IMR-90 (cell line): ENCODE measurements at regions not wholly inside any gene's neighbourhood (a gene's known extent, or its start where the extent isn't known, plus 50 kb on each side); places are given as distances from the start of the nearest gene placed in this dataset.
A peak's percentile ranks its signal among the peaks of the same experiment; 100 is the strongest.

Experiments used
- ATAC-seq: fragments of 200-7000 bp; cut with Tn5 transposase; 2 replicates; pipeline ENCODE4 v1.9.1; 2020; ENCODE audit warnings: low read depth, mild to moderate bottlenecking, moderate library complexity
- BruUV-seq: library from RNA; stranded (reverse); fragments of 400-500 nt; replicated peaks from 2 replicates; lab custom pipeline; 2021; lab: Mats Ljungman, UMichigan
- CTCF ChIA-PET: fragments of 300-600 bp; formaldehyde crosslinking; extraction: SDS; loops from one replicate; lab custom pipeline; 2021; ENCODE audit warnings: antibody characterized with exemption; lab: Yijun Ruan, JAX
- POLR2A ChIA-PET: fragments of 300-600 bp; sonication (Branson Sonifier 250); formaldehyde crosslinking; loops from one replicate; lab custom pipeline; 2022; ENCODE audit warnings: antibody characterized with exemption; ENCODE audit not compliant: unreplicated experiment; lab: Charles Lee
- DNase-seq: peaks from one replicate; pipeline ENCODE4 v3.0.0; 2013
- H2AFZ ChIP-seq: replicated peaks from 2 replicates; pipeline ENCODE3; 2013; ENCODE audit warnings: low read length, mild to moderate bottlenecking; ENCODE audit not compliant: poor library complexity
- H2AK5ac ChIP-seq: 2 replicates; pipeline ENCODE4 v1.6.1; 2013; ENCODE audit warnings: low read depth, low read length, inconsistent platforms
- H2AK9ac ChIP-seq: replicated peaks from 2 replicates; pipeline ENCODE3; 2013; ENCODE audit warnings: mild to moderate bottlenecking, low read depth, low read length, moderate library complexity; ENCODE audit not compliant: poor library complexity
- H2BK120ac ChIP-seq: 2 replicates; pipeline ENCODE4 v1.6.1; 2013; ENCODE audit warnings: low read depth, low read length, inconsistent platforms
- H2BK15ac ChIP-seq: 3 replicates; pipeline ENCODE4 v1.6.1; 2013; ENCODE audit warnings: low read depth, low read length, inconsistent platforms
- H2BK20ac ChIP-seq: 2 replicates; pipeline ENCODE4 v1.6.1; 2013; ENCODE audit warnings: low read depth, mild to moderate bottlenecking, inconsistent platforms, low read length, moderate library complexity
- H2BK5ac ChIP-seq: 2 replicates; pipeline ENCODE4 v1.6.1; 2013; ENCODE audit warnings: mild to moderate bottlenecking, low read depth, low read length, inconsistent platforms; ENCODE audit not compliant: poor library complexity, severe bottlenecking
- H3K14ac ChIP-seq: replicated peaks from 2 replicates; pipeline ENCODE4 v1.6.1; 2013; ENCODE audit warnings: low read depth, low read length, inconsistent platforms
- H3K18ac ChIP-seq: 2 replicates; pipeline ENCODE4 v1.6.1; 2013; ENCODE audit warnings: low read depth, low read length, control low read depth
- H3K23ac ChIP-seq: 2 replicates; pipeline ENCODE4 v1.6.1; 2013; ENCODE audit warnings: low read depth, low read length, inconsistent platforms
- H3K27ac ChIP-seq: 2 replicates; pipeline ENCODE4 v1.5.1; 2013; ENCODE audit warnings: mild to moderate bottlenecking, control low read depth, low read length; ENCODE audit not compliant: insufficient read depth
- H3K27me3 ChIP-seq: 2 replicates; pipeline ENCODE4 v1.6.1; 2013; ENCODE audit warnings: low read length; ENCODE audit not compliant: control insufficient read depth, insufficient read depth
- H3K36me3 ChIP-seq: 2 replicates; pipeline ENCODE4 v1.6.1; 2013; ENCODE audit warnings: low read length, mixed read lengths; ENCODE audit not compliant: control insufficient read depth, insufficient read depth
- H3K4ac ChIP-seq: 2 replicates; pipeline ENCODE4 v1.6.1; 2013; ENCODE audit warnings: low read depth, low read length, inconsistent platforms
- H3K4me1 ChIP-seq: 2 replicates; pipeline ENCODE4 v1.6.1; 2013; ENCODE audit warnings: low read length, mixed read lengths; ENCODE audit not compliant: control insufficient read depth, insufficient read depth
- H3K4me2 ChIP-seq: 2 replicates; pipeline ENCODE4 v1.6.1; 2013; ENCODE audit warnings: low read depth, mild to moderate bottlenecking, control low read depth, low read length, moderate library complexity
- H3K4me3 ChIP-seq: 2 replicates; pipeline ENCODE4 v1.5.1; 2013; ENCODE audit warnings: low read depth, mild to moderate bottlenecking, control low read depth, low read length, moderate library complexity; ENCODE audit not compliant: insufficient read depth
- H3K56ac ChIP-seq: 2 replicates; pipeline ENCODE4 v1.6.1; 2013; ENCODE audit warnings: low read length, inconsistent platforms; ENCODE audit not compliant: insufficient read depth; ENCODE audit errors: extremely low read depth
- H3K79me1 ChIP-seq, 2 experiments: 2 replicates each; pipeline ENCODE4 v1.6.1; 2013; ENCODE audit warnings: low read length in 2 of 2, inconsistent platforms in 1 of 2, low read depth in 1 of 2
- H3K9ac ChIP-seq: 2 replicates; pipeline ENCODE4 v1.6.1; 2013; ENCODE audit warnings: low read depth, low read length, control low read depth
- H3K9me1 ChIP-seq: 2 replicates; pipeline ENCODE4 v1.6.1; 2013; ENCODE audit warnings: low read length, inconsistent platforms; ENCODE audit not compliant: insufficient read depth
- H3K9me3 ChIP-seq: 2 replicates; pipeline ENCODE4 v1.6.1; 2013; ENCODE audit warnings: low read length; ENCODE audit not compliant: control insufficient read depth, insufficient read depth
- H4K20me1 ChIP-seq: 2 replicates; pipeline ENCODE4 v1.6.1; 2013; ENCODE audit warnings: low read length, inconsistent platforms; ENCODE audit not compliant: insufficient read depth
- H4K5ac ChIP-seq: 2 replicates; pipeline ENCODE4 v1.6.1; 2013; ENCODE audit warnings: mild to moderate bottlenecking, low read depth, low read length, control low read depth
- H4K8ac ChIP-seq, 2 experiments: 2 replicates each; pipeline ENCODE4 v1.6.1; 2013; ENCODE audit warnings: low read depth in 2 of 2, low read length in 2 of 2, control low read depth in 1 of 2, inconsistent platforms in 1 of 2
- H4K91ac ChIP-seq: 2 replicates; pipeline ENCODE4 v1.6.1; 2013; ENCODE audit warnings: low read depth, low read length, inconsistent platforms; ENCODE audit not compliant: insufficient read depth
- CEBPB ChIP-seq: IDR thresholded peaks from 2 replicates; pipeline ENCODE4 v1.6.1; 2012; ENCODE audit warnings: low read depth, low read length, improper control_type of control experiment
- CTCF ChIP-seq: conservative IDR thresholded peaks from 2 replicates; pipeline ENCODE4 v1.5.1; 2012; ENCODE audit warnings: mild to moderate bottlenecking, low read depth, low read length, improper control_type of control experiment
- ELK1 ChIP-seq: fragments of 150-350 bp; IDR thresholded peaks from 2 replicates; pipeline ENCODE4 v1.6.1; 2016; ENCODE audit warnings: low read depth, mild to moderate bottlenecking, low read length, moderate library complexity, borderline replicate concordance
- NFE2L2 ChIP-seq: fragments of 150-350 bp; IDR thresholded peaks from 2 replicates; pipeline ENCODE4 v1.6.1; 2016; ENCODE audit warnings: low read depth, mild to moderate bottlenecking, low read length
- RCOR1 ChIP-seq: IDR thresholded peaks from 2 replicates; pipeline ENCODE4 v1.6.1; 2012; ENCODE audit warnings: mild to moderate bottlenecking, low read length, improper control_type of control experiment; ENCODE audit not compliant: insufficient replicate concordance
- WGBS, 2 experiments: methylation state at CpG; one replicate each; pipeline versions ENCODE4 v1.1.5 to v1.1.7; 2013; ENCODE audit warnings: missing lambda C conversion rate in 2 of 2; ENCODE audit not compliant: insufficient read length in 1 of 2; ENCODE audit errors: extremely low coverage in 2 of 2; 5-methylcytosine and 5-hydroxymethylcytosine counted together
- dilution Hi-C: fragments of 300-500 bp; cut with HindIII; formaldehyde crosslinking; loops from one replicate; pipeline ENCODE4 v1.14.3; 2018; ENCODE audit warnings: low sequenced_read_pairs; ENCODE audit not compliant: unreplicated experiment
- in situ Hi-C: fragments of 300-500 bp; cut with MboI; formaldehyde crosslinking; loops from 3 replicates; pipeline ENCODE4 v1.14.3; 2019; ENCODE audit warnings: low sequenced_read_pairs, inconsistent platforms, mixed read lengths
- intact Hi-C: fragments of 100-400 bp; cut with micrococcal nuclease; formaldehyde crosslinking; loops from 2 replicates; pipeline ENCODE4 v1.10.0; 2022

GRCh38 chr1:227440182-227440581 lies 121.9 kb upstream of the CDC42BPA start:
- WGBS, 2 experiments = no CpG with 5 or more reads among the region's 7 CpGs
- Histone ChIP-seq H3K36me3 (no peaks in the 10 kb centered on the region), H3K4me2 (no peak overlapping the region), H2BK15ac (no peak overlapping the region), H4K8ac (no peak overlapping the region), H2BK120ac (no peak overlapping the region), H3K23ac (no peak overlapping the region), H2AFZ (peak overlapping the region; percentile 18), H3K79me1 (no peaks in the 10 kb centered on the region), H3K18ac (no peak overlapping the region), H3K4me1 (no peaks in the 10 kb centered on the region; the same call in 1 of the 2 replicates), H4K91ac (no peak overlapping the region), H3K9me3 (no peaks in the 10 kb centered on the region), H3K27me3 (peaks cover 10% of the 10 kb centered on the region; the same call in 1 of the 2 replicates), H4K20me1 (no peaks in the 10 kb centered on the region), H3K4ac (no peak overlapping the region), H2AK5ac (no peak overlapping the region), H3K4me3 (no peak overlapping the region), H3K14ac (no peak overlapping the region), H2BK20ac (no peak overlapping the region), H4K5ac (no peak overlapping the region), H2AK9ac (no peak overlapping the region), H3K9me1 (no peaks in the 10 kb centered on the region), H3K27ac (no peak overlapping the region), H3K9ac (no peak overlapping the region), H2BK5ac (no peak overlapping the region), H3K56ac (no peak overlapping the region)
- no peak for DNase-seq
- dilution Hi-C loops = no loop called here
- CTCF ChIA-PET = interaction anchor here (0.6 to 1.1 kb wide), 2 partner anchors 123 to 198 kb away, joined by 3 read pairs; no protein-coding TSS in a partner anchor
- no TSS peak for BruUV-seq
- in situ Hi-C loops = loop anchor here (25.0 kb wide), 2 partner anchors 203 to 303 kb away; no protein-coding TSS in a partner anchor
- ATAC-seq = no peak
- POLR2A ChIA-PET = no interaction called here
- TF ChIP-seq CTCF (no peak), RCOR1 (no peak), NFE2L2 (no peak), CEBPB (no peak), ELK1 (no peak)
- intact Hi-C loops = no loop called here
